ENCODE measurements at regions not wholly inside any gene's neighbourhood (a gene's known extent, or its start where the extent isn't known, plus 50 kb on each side); places are given as distances from the start of the nearest gene placed in this dataset.

DNA sequence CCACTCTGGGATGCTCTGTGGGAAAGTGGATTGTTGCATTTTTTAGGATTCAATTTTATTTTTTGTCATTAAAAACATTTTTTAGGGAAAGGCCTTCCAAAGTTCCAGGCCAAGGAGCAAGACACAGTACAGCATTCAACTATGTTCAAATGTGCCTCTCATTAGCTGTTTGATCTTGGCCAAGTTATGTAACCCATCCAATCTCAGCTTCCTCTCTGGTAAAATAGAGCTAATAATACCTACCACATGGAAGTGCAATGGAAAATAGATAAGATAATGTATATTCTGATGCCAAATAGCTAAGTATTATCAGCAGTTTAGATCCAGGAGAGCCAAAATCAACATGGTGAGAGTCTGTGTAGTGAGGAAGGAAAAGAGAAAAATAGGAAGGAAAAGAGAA is 220.3 kb upstream of the SESN3 start:
- DNase-seq (ENCODE audit: low read depth, low spot score), result no peak
- in situ Hi-C loops (cut with HindIII; ENCODE audit: low pct_unique_long_range_greater_than_20kb, low sequenced_read_pairs) (no loop called here), intact Hi-C loops (cut with micrococcal nuclease; ENCODE audit: unreplicated experiment) (no loop called here)
- no TSS peak for BruUV-seq (replicated peaks)
- Histone ChIP-seq H3K27ac (ENCODE audit: low read length) (no peak overlapping the region), H3K36me3 (ENCODE audit: control insufficient read depth, insufficient read depth, low read length) (no peaks in the 10 kb centered on the region), H3K4me3 (ENCODE audit: low read depth in 2 of 2, low read length in 2 of 2) (no peak overlapping the region), H3K27me3 (ENCODE audit: control insufficient read depth, insufficient read depth, low read length) (no peaks in the 10 kb centered on the region), H3K9me3 (ENCODE audit: control insufficient read depth, insufficient read depth, low read depth, low read length) (no peaks in the 10 kb centered on the region), H3K4me1 (ENCODE audit: control insufficient read depth, insufficient read depth, low read length) (no peaks in the 10 kb centered on the region)
- POLR2A ChIA-PET, result no interaction called here
- no peak for ATAC-seq
- TF ChIP-seq POLR2AphosphoS5 (IDR thresholded peaks at IDR 0.05; ENCODE audit: low read depth, low read length), result no peak
- TF ChIP-seq SIN3A (IDR thresholded peaks at IDR 0.05; ENCODE audit: borderline replicate concordance, insufficient read depth, low read depth, low read length), result no peak
- TF ChIP-seq, protein P1, sequence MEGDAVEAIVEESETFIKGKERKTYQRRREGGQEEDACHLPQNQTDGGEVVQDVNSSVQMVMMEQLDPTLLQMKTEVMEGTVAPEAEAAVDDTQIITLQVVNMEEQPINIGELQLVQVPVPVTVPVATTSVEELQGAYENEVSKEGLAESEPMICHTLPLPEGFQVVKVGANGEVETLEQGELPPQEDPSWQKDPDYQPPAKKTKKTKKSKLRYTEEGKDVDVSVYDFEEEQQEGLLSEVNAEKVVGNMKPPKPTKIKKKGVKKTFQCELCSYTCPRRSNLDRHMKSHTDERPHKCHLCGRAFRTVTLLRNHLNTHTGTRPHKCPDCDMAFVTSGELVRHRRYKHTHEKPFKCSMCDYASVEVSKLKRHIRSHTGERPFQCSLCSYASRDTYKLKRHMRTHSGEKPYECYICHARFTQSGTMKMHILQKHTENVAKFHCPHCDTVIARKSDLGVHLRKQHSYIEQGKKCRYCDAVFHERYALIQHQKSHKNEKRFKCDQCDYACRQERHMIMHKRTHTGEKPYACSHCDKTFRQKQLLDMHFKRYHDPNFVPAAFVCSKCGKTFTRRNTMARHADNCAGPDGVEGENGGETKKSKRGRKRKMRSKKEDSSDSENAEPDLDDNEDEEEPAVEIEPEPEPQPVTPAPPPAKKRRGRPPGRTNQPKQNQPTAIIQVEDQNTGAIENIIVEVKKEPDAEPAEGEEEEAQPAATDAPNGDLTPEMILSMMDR (IDR thresholded peaks at IDR 0.05), result no peak
- no peak for TF ChIP-seq TCF7L2 (IDR thresholded peaks at IDR 0.05; ENCODE audit: low read depth, low read length)
- TF ChIP-seq, protein P2, sequence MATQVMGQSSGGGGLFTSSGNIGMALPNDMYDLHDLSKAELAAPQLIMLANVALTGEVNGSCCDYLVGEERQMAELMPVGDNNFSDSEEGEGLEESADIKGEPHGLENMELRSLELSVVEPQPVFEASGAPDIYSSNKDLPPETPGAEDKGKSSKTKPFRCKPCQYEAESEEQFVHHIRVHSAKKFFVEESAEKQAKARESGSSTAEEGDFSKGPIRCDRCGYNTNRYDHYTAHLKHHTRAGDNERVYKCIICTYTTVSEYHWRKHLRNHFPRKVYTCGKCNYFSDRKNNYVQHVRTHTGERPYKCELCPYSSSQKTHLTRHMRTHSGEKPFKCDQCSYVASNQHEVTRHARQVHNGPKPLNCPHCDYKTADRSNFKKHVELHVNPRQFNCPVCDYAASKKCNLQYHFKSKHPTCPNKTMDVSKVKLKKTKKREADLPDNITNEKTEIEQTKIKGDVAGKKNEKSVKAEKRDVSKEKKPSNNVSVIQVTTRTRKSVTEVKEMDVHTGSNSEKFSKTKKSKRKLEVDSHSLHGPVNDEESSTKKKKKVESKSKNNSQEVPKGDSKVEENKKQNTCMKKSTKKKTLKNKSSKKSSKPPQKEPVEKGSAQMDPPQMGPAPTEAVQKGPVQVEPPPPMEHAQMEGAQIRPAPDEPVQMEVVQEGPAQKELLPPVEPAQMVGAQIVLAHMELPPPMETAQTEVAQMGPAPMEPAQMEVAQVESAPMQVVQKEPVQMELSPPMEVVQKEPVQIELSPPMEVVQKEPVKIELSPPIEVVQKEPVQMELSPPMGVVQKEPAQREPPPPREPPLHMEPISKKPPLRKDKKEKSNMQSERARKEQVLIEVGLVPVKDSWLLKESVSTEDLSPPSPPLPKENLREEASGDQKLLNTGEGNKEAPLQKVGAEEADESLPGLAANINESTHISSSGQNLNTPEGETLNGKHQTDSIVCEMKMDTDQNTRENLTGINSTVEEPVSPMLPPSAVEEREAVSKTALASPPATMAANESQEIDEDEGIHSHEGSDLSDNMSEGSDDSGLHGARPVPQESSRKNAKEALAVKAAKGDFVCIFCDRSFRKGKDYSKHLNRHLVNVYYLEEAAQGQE (IDR thresholded peaks at IDR 0.05; ENCODE audit: insufficient read depth in 1 of 2, low read depth in 2 of 2, low read length in 1 of 2), result no peak
- CTCF ChIA-PET, result no interaction called here

DNA sequence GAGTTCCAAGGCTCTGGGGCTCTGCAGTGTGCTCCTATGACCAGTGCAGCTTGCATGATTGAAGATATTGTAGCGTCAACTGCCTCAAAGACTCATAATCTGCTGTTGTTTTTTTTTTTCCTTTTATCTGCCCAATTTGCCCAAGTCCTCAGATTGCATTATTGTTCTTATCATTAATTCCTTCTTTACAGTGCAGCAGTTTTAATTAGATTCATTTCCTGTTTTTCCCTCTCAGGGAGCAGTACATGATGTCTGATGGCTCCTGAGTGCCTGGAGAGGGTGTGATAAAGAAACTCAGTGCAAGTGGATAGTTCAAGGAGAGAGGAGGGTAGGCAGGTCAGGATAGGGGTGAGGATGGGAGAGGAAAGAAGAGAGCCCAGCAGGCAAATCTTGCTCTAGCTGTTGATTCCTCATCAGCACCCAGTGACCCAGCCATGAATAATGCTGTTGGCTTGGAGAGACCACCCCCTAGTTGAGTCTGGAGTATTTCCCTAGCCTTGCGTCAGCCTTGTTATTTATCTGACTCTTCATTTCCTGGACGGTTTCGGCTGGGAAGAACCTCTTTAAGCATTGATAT is 219.6 kb upstream of the SESN3 start:
- no peaks in the 10 kb centered on the region for H3K4me1 ChIP-seq (ENCODE audit: control insufficient read depth, insufficient read depth, low read length)
- no peak for TF ChIP-seq TCF7L2 (IDR thresholded peaks at IDR 0.05; ENCODE audit: low read depth, low read length)
- TF ChIP-seq POLR2AphosphoS5 (IDR thresholded peaks at IDR 0.05; ENCODE audit: low read depth, low read length), result no peak
- TF ChIP-seq SIN3A (IDR thresholded peaks at IDR 0.05; ENCODE audit: borderline replicate concordance, insufficient read depth, low read depth, low read length), result no peak
- TF ChIP-seq, protein P1 (IDR thresholded peaks at IDR 0.05), result no peak
- TF ChIP-seq, protein P2 (IDR thresholded peaks at IDR 0.05; ENCODE audit: insufficient read depth in 1 of 2, low read depth in 2 of 2, low read length in 1 of 2), result no peak
- BruUV-seq (replicated peaks), result no TSS peak
- DNase-seq (ENCODE audit: low read depth, low spot score) (no peak), ATAC-seq (no peak)
- POLR2A ChIA-PET, result no interaction called here
- no peaks in the 10 kb centered on the region for H3K27me3 ChIP-seq (ENCODE audit: control insufficient read depth, insufficient read depth, low read length)
- in situ Hi-C loops (cut with HindIII; ENCODE audit: low pct_unique_long_range_greater_than_20kb, low sequenced_read_pairs), result no loop called here
- CTCF ChIA-PET, result no interaction called here
- intact Hi-C loops (cut with micrococcal nuclease; ENCODE audit: unreplicated experiment), result no loop called here
- no peak overlapping the region for H3K27ac ChIP-seq (ENCODE audit: low read length)
- no peaks in the 10 kb centered on the region for H3K9me3 ChIP-seq (ENCODE audit: control insufficient read depth, insufficient read depth, low read depth, low read length)
- no peaks in the 10 kb centered on the region for H3K36me3 ChIP-seq (ENCODE audit: control insufficient read depth, insufficient read depth, low read length)
- H3K4me3 ChIP-seq (ENCODE audit: low read depth in 2 of 2, low read length in 2 of 2), result no peak overlapping the region

Data from Panc1 (cell line).